K562 (cell line): ENCODE measurements at regions not wholly inside any gene's neighbourhood (a gene's known extent, or its start where the extent isn't known, plus 50 kb on each side); places are given as distances from the start of the nearest gene placed in this dataset.

Experiments used
- ATAC-seq: fragments of 200-7000 bp; cut with Tn5 transposase; 3 replicates; pipeline ENCODE4 v1.9.1; 2020; ENCODE audit warnings: moderate library complexity
- BruUV-seq: library from RNA; stranded (reverse); fragments of 400-500 nt; replicated peaks from 2 replicates; lab custom pipeline; 2021; lab: Mats Ljungman, UMichigan
- CTCF ChIA-PET: fragments of 300-600 bp; formaldehyde crosslinking; extraction: SDS; loops from one replicate; lab custom pipeline; 2021; ENCODE audit warnings: low intra/inter-chr PET ratio; lab: Yijun Ruan, JAX
- POLR2A ChIA-PET: fragments of 300-600, 350-650 bp; sonication (Branson Sonifier 250); formaldehyde crosslinking; extraction: SDS; loops from one replicate; lab custom pipeline; 2021; ENCODE audit warnings: antibody characterized with exemption, inconsistent platforms; lab: Yijun Ruan, JAX
- DNase-seq, 4 experiments: peaks; one replicate each; pipeline versions ENCODE4 v3.0.0 to v3.0.0-alpha.2; 2011 to 2018; ENCODE audit warnings: low spot score in 3 of 4, mixed read lengths in 3 of 4; ENCODE audit errors: extremely low read depth in 1 of 4
- FAIRE-seq: peaks from 2 replicates; lab custom pipeline; 2011; peaks lifted over from hg19 to GRCh38; lab: Jason Lieb, UNC
- H2AFZ ChIP-seq: 2 replicates; pipeline ENCODE4 v1.6.0; 2011; ENCODE audit warnings: low read depth, low read length, control low read depth, inconsistent platforms
- H3K27ac ChIP-seq: fragments of 200-600 bp; 3 replicates; pipeline ENCODE4 v1.8.0; 2011; ENCODE audit warnings: low read depth, mild to moderate bottlenecking, control low read depth, inconsistent platforms, low read length, moderate library complexity, mixed read lengths; ENCODE audit errors: extremely low read depth
- H3K27me3 ChIP-seq, 2 experiments: fragments of 300-600 bp in 1 of 2; 2 replicates in 1 of 2; 3 replicates in 1 of 2; pipeline versions ENCODE4 v1.6.0 to v1.8.0; 2011; ENCODE audit warnings: inconsistent platforms in 2 of 2, low read length in 2 of 2, mild to moderate bottlenecking in 1 of 2, mixed read lengths in 1 of 2, moderate library complexity in 1 of 2; ENCODE audit not compliant: control insufficient read depth in 2 of 2, insufficient read depth in 2 of 2
- H3K36me3 ChIP-seq: fragments of 300-600 bp; 3 replicates; pipeline ENCODE4 v1.8.0; 2011; ENCODE audit warnings: mild to moderate bottlenecking, low read length, inconsistent platforms; ENCODE audit not compliant: control insufficient read depth, insufficient read depth
- H3K4me1 ChIP-seq, 2 experiments: fragments of 200-600 bp in 1 of 2; replicated peaks in 1 of 2; 2 replicates in 1 of 2; 3 replicates in 1 of 2; pipeline versions ENCODE4 v1.5.1 to v1.8.0; 2011; ENCODE audit warnings: inconsistent platforms in 2 of 2, low read length in 2 of 2, mild to moderate bottlenecking in 1 of 2, mixed read lengths in 1 of 2, moderate library complexity in 1 of 2; ENCODE audit not compliant: control insufficient read depth in 2 of 2, insufficient read depth in 2 of 2
- H3K4me2 ChIP-seq: 2 replicates; pipeline ENCODE4 v1.6.1; 2011; ENCODE audit warnings: low read length, control low read depth, inconsistent platforms, mixed read lengths; ENCODE audit not compliant: insufficient read depth
- H3K4me3 ChIP-seq: fragments of 200-600 bp; sonication (generic), shearing (Covaris generic); 2 replicates; pipeline ENCODE4 v1.5.1; 2016; ENCODE audit warnings: control low read depth, inconsistent platforms
- H3K79me2 ChIP-seq: fragments of 200-600 bp; 3 replicates; pipeline ENCODE4 v1.8.0; 2011; ENCODE audit warnings: low read length, inconsistent platforms; ENCODE audit not compliant: control insufficient read depth, insufficient read depth
- H3K9ac ChIP-seq, 2 experiments: 2 replicates each; pipeline versions ENCODE4 v1.6.0 to v1.6.1; 2011; ENCODE audit warnings: low read depth in 2 of 2, low read length in 2 of 2, control low read depth in 1 of 2, inconsistent platforms in 1 of 2, mild to moderate bottlenecking in 1 of 2, mixed read lengths in 1 of 2; ENCODE audit not compliant: insufficient read depth in 1 of 2
- H3K9me1 ChIP-seq: one replicate; pipeline ENCODE4 v1.6.0; 2011; ENCODE audit warnings: inconsistent platforms, mild to moderate bottlenecking, low read length, moderate library complexity; ENCODE audit not compliant: control insufficient read depth, insufficient read depth
- H3K9me3 ChIP-seq: replicated peaks from 2 replicates; pipeline ENCODE4 v1.5.1; 2011; ENCODE audit warnings: low read depth, low read length, inconsistent platforms; ENCODE audit not compliant: control insufficient read depth, insufficient read depth
- H4K20me1 ChIP-seq: replicated peaks from 2 replicates; pipeline ENCODE4 v1.6.1; 2011; ENCODE audit warnings: low read length, inconsistent platforms, mixed read lengths; ENCODE audit not compliant: control insufficient read depth, insufficient read depth
- BHLHE40 ChIP-seq: IDR thresholded peaks from 2 replicates; pipeline ENCODE4 v1.6.1; 2011; ENCODE audit warnings: low read length, improper control_type of control experiment
- CCAR2 ChIP-seq: fragments of 200-400 bp; formaldehyde crosslinking; IDR thresholded peaks from 2 replicates; pipeline ENCODE4 v1.6.1; 2017; ENCODE audit warnings: mild to moderate bottlenecking, low read depth, low read length
- KLF16 ChIP-seq: IDR thresholded peaks from 2 replicates; pipeline ENCODE4 v1.6.1; 2016; ENCODE audit warnings: antibody characterized with exemption
- MEF2D ChIP-seq: conservative IDR thresholded peaks from 2 replicates; pipeline ENCODE4 v1.6.1; 2016; ENCODE audit warnings: low read depth, missing genetic modification characterization, missing compliant biosample characterization
- MYNN ChIP-seq, 2 experiments: sonication (generic); formaldehyde crosslinking in 1 of 2; IDR thresholded peaks; 2 replicates each; pipeline versions ENCODE4 v1.5.0 to v1.6.1; 2016 to 2020; ENCODE audit warnings: antibody characterized with exemption in 1 of 2, missing genetic modification reagents in 1 of 2
- NFATC3 ChIP-seq: fragments of 450-650 bp; IDR thresholded peaks from 2 replicates; pipeline ENCODE4 v1.6.1; 2017; ENCODE audit warnings: mild to moderate bottlenecking
- RBM14 ChIP-seq: fragments of 200-400 bp; formaldehyde crosslinking; IDR thresholded peaks from 2 replicates; pipeline ENCODE4 v1.6.1; 2018; ENCODE audit warnings: low read depth, mild to moderate bottlenecking, low read length, moderate library complexity, borderline replicate concordance; ENCODE audit not compliant: insufficient read depth
- WGBS: fragments of 100-300 bp; shearing (Covaris generic); methylation state at CpG from one replicate; pipeline ENCODE4 v1.1.6; 2016; ENCODE audit warnings: low coverage, mixed read lengths; ENCODE audit not compliant: insufficient coverage; ENCODE audit errors: missing lambda C conversion rate; 5-methylcytosine and 5-hydroxymethylcytosine counted together
- in situ Hi-C: fragments of 300-500 bp; cut with MboI; formaldehyde crosslinking; loops from 4 replicates; pipeline ENCODE4 v1.15.0; 2018; ENCODE audit warnings: inconsistent platforms, mixed read lengths
- intact Hi-C: fragments of 100-400 bp; cut with micrococcal nuclease; formaldehyde crosslinking; loops from 2 replicates; pipeline ENCODE4 v1.14.2; 2022
- TF ChIP-seq, protein P1 (sequence below): fragments of 200-600 bp; sonication (generic); IDR thresholded peaks from one replicate; pipeline ENCODE4 v1.6.1; 2012; ENCODE audit warnings: mild to moderate bottlenecking, low read depth, low read length, inconsistent platforms
- TF ChIP-seq, protein P2 (sequence below): sonication (generic); formaldehyde crosslinking; IDR thresholded peaks from 2 replicates; pipeline ENCODE4 v1.9.0; 2022; ENCODE audit warnings: mild to moderate bottlenecking, missing genetic modification reagents
- TF ChIP-seq, protein P3 (sequence below): fragments of 250-450 bp; sonication (Bioruptor Pico); IDR thresholded peaks from 2 replicates; pipeline ENCODE4 v1.6.1; 2021; ENCODE audit warnings: mild to moderate bottlenecking

DNA sequence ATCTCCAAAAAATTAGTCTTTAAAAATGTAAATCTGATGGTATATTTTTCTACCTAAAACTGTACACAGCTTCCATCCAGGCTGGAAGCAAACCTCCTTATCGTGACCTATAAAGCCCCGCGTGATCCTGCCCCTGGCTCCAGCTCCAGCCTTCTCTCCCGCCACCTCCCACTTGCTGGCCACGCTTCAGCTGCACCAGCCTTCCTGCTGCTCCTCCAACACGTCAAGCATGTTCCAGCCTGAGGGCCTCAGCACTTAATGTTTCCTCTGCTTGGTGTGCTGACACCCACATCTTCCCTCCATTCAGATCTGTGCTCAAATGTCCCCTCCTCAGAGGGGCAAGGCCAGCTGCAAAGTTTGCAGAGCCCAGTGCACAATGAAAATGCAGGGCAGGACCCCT, 123.5 kb upstream of the MAGI3 start:
- H2AFZ ChIP-seq, result no peak overlapping the region
- no peak overlapping the region for H3K27ac ChIP-seq
- no peaks in the 10 kb centered on the region for H4K20me1 ChIP-seq
- H3K9me3 ChIP-seq, result no peaks in the 10 kb centered on the region
- H3K79me2 ChIP-seq, result no peaks in the 10 kb centered on the region
- H3K4me3 ChIP-seq, result no peak overlapping the region
- H3K9ac ChIP-seq, result no peak overlapping the region
- H3K9me1 ChIP-seq, result no peaks in the 10 kb centered on the region
- DNase-seq, result no peak
- BruUV-seq, result no TSS peak
- in situ Hi-C loops, result no loop called here
- intact Hi-C loops, result no loop called here
- H3K4me2 ChIP-seq, result no peak overlapping the region
- ChIA-PET POLR2A (interaction anchor here (1.0 to 1.9 kb wide), 3 partner anchors 11 to 17 kb away, joined by 3 to 7 read pairs (median 6); no protein-coding TSS in a partner anchor), CTCF (no interaction called here)
- ATAC-seq, result no peak
- peaks cover 0 to 4% of the 10 kb centered on the region in 2 experiments; a peak in 1 of 5 replicates for H3K27me3 ChIP-seq
- no peak for FAIRE-seq
- H3K36me3 ChIP-seq, result no peaks in the 10 kb centered on the region
- H3K4me1 ChIP-seq, result no peaks in the 10 kb centered on the region; a peak in 1 of 5 replicates
- 18% methylated on average over 6 of the region's 6 CpGs for WGBS
- TF ChIP-seq NFATC3 (no peak), RBM14 (no peak), MYNN (IDR thresholded peaks at IDR 0.05) (no peak), MYNN (CRISPR knock-in tag; IDR thresholded peaks at IDR 0.05) (no peak), KLF16 (no peak), CCAR2 (no peak), MEF2D (tag) (no peak), BHLHE40 (no peak)
- TF ChIP-seq, protein P1, sequence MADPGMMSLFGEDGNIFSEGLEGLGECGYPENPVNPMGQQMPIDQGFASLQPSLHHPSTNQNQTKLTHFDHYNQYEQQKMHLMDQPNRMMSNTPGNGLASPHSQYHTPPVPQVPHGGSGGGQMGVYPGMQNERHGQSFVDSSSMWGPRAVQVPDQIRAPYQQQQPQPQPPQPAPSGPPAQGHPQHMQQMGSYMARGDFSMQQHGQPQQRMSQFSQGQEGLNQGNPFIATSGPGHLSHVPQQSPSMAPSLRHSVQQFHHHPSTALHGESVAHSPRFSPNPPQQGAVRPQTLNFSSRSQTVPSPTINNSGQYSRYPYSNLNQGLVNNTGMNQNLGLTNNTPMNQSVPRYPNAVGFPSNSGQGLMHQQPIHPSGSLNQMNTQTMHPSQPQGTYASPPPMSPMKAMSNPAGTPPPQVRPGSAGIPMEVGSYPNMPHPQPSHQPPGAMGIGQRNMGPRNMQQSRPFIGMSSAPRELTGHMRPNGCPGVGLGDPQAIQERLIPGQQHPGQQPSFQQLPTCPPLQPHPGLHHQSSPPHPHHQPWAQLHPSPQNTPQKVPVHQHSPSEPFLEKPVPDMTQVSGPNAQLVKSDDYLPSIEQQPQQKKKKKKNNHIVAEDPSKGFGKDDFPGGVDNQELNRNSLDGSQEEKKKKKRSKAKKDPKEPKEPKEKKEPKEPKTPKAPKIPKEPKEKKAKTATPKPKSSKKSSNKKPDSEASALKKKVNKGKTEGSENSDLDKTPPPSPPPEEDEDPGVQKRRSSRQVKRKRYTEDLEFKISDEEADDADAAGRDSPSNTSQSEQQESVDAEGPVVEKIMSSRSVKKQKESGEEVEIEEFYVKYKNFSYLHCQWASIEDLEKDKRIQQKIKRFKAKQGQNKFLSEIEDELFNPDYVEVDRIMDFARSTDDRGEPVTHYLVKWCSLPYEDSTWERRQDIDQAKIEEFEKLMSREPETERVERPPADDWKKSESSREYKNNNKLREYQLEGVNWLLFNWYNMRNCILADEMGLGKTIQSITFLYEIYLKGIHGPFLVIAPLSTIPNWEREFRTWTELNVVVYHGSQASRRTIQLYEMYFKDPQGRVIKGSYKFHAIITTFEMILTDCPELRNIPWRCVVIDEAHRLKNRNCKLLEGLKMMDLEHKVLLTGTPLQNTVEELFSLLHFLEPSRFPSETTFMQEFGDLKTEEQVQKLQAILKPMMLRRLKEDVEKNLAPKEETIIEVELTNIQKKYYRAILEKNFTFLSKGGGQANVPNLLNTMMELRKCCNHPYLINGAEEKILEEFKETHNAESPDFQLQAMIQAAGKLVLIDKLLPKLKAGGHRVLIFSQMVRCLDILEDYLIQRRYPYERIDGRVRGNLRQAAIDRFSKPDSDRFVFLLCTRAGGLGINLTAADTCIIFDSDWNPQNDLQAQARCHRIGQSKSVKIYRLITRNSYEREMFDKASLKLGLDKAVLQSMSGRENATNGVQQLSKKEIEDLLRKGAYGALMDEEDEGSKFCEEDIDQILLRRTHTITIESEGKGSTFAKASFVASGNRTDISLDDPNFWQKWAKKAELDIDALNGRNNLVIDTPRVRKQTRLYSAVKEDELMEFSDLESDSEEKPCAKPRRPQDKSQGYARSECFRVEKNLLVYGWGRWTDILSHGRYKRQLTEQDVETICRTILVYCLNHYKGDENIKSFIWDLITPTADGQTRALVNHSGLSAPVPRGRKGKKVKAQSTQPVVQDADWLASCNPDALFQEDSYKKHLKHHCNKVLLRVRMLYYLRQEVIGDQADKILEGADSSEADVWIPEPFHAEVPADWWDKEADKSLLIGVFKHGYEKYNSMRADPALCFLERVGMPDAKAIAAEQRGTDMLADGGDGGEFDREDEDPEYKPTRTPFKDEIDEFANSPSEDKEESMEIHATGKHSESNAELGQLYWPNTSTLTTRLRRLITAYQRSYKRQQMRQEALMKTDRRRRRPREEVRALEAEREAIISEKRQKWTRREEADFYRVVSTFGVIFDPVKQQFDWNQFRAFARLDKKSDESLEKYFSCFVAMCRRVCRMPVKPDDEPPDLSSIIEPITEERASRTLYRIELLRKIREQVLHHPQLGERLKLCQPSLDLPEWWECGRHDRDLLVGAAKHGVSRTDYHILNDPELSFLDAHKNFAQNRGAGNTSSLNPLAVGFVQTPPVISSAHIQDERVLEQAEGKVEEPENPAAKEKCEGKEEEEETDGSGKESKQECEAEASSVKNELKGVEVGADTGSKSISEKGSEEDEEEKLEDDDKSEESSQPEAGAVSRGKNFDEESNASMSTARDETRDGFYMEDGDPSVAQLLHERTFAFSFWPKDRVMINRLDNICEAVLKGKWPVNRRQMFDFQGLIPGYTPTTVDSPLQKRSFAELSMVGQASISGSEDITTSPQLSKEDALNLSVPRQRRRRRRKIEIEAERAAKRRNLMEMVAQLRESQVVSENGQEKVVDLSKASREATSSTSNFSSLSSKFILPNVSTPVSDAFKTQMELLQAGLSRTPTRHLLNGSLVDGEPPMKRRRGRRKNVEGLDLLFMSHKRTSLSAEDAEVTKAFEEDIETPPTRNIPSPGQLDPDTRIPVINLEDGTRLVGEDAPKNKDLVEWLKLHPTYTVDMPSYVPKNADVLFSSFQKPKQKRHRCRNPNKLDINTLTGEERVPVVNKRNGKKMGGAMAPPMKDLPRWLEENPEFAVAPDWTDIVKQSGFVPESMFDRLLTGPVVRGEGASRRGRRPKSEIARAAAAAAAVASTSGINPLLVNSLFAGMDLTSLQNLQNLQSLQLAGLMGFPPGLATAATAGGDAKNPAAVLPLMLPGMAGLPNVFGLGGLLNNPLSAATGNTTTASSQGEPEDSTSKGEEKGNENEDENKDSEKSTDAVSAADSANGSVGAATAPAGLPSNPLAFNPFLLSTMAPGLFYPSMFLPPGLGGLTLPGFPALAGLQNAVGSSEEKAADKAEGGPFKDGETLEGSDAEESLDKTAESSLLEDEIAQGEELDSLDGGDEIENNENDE, result no peak
- TF ChIP-seq, protein P2, sequence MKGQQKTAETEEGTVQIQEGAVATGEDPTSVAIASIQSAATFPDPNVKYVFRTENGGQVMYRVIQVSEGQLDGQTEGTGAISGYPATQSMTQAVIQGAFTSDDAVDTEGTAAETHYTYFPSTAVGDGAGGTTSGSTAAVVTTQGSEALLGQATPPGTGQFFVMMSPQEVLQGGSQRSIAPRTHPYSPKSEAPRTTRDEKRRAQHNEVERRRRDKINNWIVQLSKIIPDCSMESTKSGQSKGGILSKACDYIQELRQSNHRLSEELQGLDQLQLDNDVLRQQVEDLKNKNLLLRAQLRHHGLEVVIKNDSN (CRISPR knock-in tag), result no peak
- TF ChIP-seq, protein P3, sequence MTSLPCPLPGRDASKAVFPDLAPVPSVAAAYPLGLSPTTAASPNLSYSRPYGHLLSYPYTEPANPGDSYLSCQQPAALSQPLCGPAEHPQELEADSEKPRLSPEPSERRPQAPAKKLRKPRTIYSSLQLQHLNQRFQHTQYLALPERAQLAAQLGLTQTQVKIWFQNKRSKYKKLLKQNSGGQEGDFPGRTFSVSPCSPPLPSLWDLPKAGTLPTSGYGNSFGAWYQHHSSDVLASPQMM, result no peak
